Endometrial microvascular endothelial cells (primary cell): ENCODE measurements at regions not wholly inside any gene's neighbourhood (a gene's known extent, or its start where the extent isn't known, plus 50 kb on each side); places are given as distances from the start of the nearest gene placed in this dataset.

Source experiments
- in situ Hi-C: cut with HindIII; loops from 2 replicates; pipeline ENCODE4 v1.10.0; 2017; ENCODE audit warnings: low sequenced_read_pairs, low pct_unique_long_range_greater_than_20kb; ENCODE audit errors: inconsistent ontology term

DNA sequence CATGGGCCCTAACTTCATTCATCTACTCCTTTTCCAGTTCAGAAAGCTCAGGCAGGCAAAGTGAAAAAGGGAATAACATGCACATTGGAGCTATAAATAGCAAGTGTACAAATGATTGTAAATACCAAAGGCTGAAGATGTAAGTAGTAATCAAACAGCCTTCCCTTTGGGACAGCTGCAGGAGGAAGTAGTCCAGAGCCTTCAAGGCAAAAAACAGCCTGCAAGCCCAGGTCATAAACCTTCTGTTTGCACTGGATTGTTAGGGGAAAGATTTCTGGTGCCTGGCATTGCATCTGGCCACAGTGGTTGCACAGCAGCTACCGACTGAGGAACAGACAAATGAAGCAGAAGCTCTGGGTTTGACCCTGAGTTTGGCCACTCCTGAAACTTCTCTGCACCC, 98.6 kb upstream of the PMFBP1 start:
- in situ Hi-C loops = no loop called here

DNA sequence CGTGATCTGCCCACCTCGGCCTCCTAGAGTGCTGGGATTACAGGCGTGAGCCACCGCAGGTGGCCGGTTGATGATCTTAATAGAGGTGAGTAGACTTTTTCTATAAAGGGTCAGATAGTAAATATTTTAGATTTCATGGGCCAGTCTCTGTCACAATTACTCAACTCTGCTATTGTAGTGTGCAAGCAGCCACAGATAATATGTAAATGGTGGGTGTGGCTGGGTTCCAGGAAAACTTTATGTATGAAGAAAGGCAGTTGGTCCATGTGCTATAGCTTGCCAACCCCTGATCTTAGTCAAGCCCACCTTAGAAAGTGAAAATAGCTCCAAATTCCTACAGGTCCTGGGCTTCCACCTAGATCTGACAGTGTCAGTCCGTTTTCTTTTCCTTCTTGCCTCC, 94.9 kb upstream of the PMFBP1 start:
- in situ Hi-C loops = no loop called here

GRCh38 chr16:72264771-72265170, 92.8 kb upstream of the PMFBP1 start:
- in situ Hi-C loops = no loop called here

GRCh38 chr16:72262711-72263110, 90.8 kb upstream of the PMFBP1 start:
- in situ Hi-C loops = no loop called here

GRCh38 chr16:72261127-72261526, 89.2 kb upstream of the PMFBP1 start:
- in situ Hi-C loops = no loop called here

DNA sequence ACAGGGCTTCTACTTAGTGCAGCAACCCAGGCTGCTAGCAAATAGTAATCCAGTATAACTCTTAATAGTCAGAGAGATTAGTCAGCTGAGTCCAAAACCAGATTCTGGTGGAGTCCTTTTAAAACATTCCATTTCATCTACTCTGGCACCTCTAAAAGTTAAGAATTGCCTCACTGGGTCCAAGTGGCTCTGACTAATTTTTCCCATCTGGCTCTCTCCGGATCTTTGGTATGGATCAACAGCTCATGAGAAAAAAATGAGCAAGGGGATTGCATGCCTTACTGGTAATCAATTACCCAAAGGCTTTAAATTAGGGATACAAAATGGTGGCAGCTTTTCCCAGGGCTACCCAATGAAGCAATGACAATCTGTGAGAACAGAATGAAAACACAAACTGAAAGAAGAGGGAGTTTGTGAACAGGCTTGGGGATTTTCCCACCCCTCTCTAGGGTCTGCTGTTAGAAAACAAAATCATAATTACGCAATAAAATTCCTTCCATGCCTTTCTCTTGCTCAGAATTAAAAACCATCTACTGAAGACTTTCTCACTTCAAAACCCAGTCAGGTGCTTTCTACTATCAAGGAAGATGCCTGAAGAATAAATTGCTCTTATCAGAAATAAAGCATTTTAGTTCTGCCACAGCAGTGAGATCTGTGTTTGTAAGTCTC, 84.6 kb upstream of the PMFBP1 start:
- in situ Hi-C loops = no loop called here

- in situ Hi-C loops = no loop called here
These were observed 83.8 kb upstream of the PMFBP1 start for GRCh38 chr16:72255786-72256185.

DNA sequence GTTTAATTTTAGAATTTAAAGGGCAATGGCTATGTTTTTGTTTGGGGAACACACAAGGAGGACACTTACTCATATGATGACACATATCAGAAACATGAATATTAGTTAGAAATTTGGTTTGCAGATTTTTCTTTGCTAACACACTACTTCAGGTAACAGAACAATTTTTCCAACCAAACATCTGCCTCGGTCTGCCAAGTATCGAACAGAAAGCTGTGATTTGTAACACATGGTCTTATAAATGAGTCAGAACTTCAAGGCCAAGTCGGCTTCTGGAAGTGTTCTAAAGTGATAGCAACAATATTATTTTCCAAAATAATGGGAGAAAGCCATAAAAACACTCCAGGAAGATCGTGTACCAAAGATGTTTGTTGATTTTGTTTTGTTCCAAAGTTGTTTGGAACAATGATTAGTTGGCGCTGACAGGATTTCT, 75.9 kb upstream of the PMFBP1 start:
- in situ Hi-C loops = loop anchor here (25.0 kb wide), 1 partner anchor 214 kb away; no protein-coding TSS in a partner anchor

- in situ Hi-C loops = loop anchor here (25.0 kb wide), 1 partner anchor 216 kb away; no protein-coding TSS in a partner anchor
These were observed 74.5 kb upstream of the PMFBP1 start for GRCh38 chr16:72246423-72246822.

GRCh38 chr16:72244853-72245252, 72.9 kb upstream of the PMFBP1 start:
- in situ Hi-C loops = loop anchor here (25.0 kb wide), 1 partner anchor 217 kb away; no protein-coding TSS in a partner anchor

DNA sequence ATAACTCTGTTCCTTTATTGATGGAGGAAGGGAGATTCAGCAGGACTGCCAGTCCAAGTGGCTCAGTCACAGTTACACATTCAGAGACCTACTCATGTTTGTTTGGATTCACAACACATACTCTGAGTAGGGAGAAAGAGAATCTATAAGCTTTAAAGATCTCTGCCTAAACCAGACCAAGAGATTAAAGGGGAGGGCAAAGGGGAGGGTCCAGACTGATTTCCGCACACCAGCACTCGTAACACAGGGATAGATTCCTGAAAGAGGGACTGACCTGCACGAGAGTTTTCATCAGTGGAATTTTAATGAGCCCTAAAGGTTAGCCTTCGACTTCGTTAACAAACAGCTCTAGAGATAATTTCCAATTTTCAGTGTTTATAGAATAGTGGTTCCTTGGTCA, 71.7 kb upstream of the PMFBP1 start:
- in situ Hi-C loops = loop anchor here (25.0 kb wide), 1 partner anchor 219 kb away; no protein-coding TSS in a partner anchor

DNA sequence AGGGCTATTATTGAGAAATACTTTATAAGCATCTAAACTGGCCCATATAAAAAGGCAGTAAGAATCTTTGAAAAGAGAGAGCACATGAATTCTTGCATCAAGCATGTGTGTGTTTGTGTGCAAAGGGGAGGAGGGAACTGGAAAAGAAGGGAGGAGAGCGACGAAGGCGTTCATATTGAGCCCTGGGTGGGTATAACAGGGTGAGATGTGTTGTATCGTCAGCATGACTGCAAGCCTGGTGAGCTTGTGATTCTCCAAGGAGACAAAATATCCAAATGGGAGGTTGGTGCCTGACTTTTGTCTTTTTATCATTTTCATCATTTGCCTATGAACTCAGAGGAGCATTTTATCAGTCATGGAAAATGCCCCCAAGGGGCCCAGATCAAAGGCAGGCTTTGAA, 70.8 kb upstream of the PMFBP1 start:
- in situ Hi-C loops = loop anchor here (25.0 kb wide), 1 partner anchor 220 kb away; no protein-coding TSS in a partner anchor

DNA sequence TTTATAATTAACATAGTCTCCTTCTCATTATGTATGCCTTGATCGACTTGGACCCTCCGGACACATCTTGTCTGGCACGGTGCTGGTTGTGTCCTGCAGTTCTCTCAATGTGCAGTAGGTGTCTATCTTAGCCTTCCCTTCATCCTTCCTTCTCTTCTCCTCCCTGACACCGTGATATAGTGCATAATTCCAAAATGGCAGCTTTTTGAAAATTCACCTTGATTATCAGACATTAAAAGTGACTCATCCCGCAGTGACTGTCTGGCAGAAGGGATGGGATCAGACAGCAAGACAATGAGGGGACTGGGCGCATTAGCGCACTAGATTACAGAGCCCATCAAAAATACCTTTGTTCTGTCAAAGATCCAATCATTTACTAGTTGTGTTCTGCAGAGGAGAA, 70.0 kb upstream of the PMFBP1 start:
- in situ Hi-C loops = loop anchor here (25.0 kb wide), 1 partner anchor 220 kb away; no protein-coding TSS in a partner anchor

- in situ Hi-C loops = loop anchor here (25.0 kb wide), 1 partner anchor 221 kb away; no protein-coding TSS in a partner anchor
These were observed 69.1 kb upstream of the PMFBP1 start for GRCh38 chr16:72241008-72241407.

- in situ Hi-C loops = loop anchor here (25.0 kb wide), 1 partner anchor 222 kb away; no protein-coding TSS in a partner anchor
These were observed 68.5 kb upstream of the PMFBP1 start for GRCh38 chr16:72240466-72240865.

GRCh38 chr16:72236866-72237265, 64.9 kb upstream of the PMFBP1 start:
- in situ Hi-C loops = loop anchor here (25.0 kb wide), 1 partner anchor 225 kb away; no protein-coding TSS in a partner anchor

GRCh38 chr16:72234387-72234786, 62.4 kb upstream of the PMFBP1 start:
- in situ Hi-C loops = loop anchor here (25.0 kb wide), 1 partner anchor 228 kb away; no protein-coding TSS in a partner anchor

DNA sequence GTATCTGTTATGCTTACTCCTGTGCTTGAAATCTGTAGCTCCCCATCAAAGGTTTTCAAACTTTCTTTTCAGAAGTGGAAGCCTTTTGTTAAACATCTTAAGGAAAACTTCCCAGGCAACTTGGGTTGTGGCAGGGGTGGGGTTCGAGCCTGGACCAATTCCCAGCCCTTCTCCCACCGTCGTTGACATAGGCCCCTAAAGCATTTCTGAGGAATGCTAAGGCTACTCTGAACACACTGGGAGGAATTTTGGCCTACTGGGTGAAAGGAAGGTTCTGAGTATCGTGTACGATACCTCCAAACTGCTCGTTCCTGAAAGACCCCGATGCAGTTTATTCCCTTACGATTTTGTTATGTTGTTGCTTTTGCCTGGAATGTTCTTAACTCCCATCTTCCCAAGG, 56.1 kb upstream of the PMFBP1 start:
- in situ Hi-C loops = loop anchor here (25.0 kb wide), 1 partner anchor 234 kb away; no protein-coding TSS in a partner anchor

DNA sequence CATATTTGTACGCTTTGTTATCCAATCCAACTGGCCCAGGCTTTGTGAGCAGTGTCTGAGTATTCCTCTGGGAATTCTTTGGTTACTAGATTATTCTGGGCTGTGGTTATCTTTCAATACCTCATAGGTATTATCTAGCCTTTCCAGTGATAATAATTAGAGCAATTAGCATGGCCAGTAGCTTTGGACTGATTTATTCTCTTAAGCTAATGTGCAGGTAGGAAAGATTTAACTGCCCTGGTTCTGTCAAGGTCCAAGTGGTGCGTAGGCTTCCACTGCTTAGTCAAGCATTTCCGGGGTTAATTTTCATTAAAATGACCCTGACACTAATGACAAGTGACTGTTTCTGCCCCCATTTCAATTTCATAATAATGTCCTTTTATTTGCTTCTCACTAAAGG, 54.2 kb upstream of the PMFBP1 start:
- in situ Hi-C loops = loop anchor here (25.0 kb wide), 1 partner anchor 236 kb away; no protein-coding TSS in a partner anchor

- in situ Hi-C loops = no loop called here
These were observed 52.4 kb upstream of the PMFBP1 start for GRCh38 chr16:72224260-72224768.
